K562 (cell line): ENCODE measurements at regions not wholly inside any gene's neighbourhood (a gene's known extent, or its start where the extent isn't known, plus 50 kb on each side); places are given as distances from the start of the nearest gene placed in this dataset.

ENCODE experiments used
- ATAC-seq: fragments of 200-7000 bp; cut with Tn5 transposase; 3 replicates; pipeline ENCODE4 v1.9.1; 2020; ENCODE audit warnings: moderate library complexity
- BruUV-seq: library from RNA; stranded (reverse); fragments of 400-500 nt; replicated peaks from 2 replicates; lab custom pipeline; 2021; lab: Mats Ljungman, UMichigan
- CTCF ChIA-PET: fragments of 300-600 bp; formaldehyde crosslinking; extraction: SDS; loops from one replicate; lab custom pipeline; 2021; ENCODE audit warnings: low intra/inter-chr PET ratio; lab: Yijun Ruan, JAX
- POLR2A ChIA-PET: fragments of 300-600, 350-650 bp; sonication (Branson Sonifier 250); formaldehyde crosslinking; extraction: SDS; loops from one replicate; lab custom pipeline; 2021; ENCODE audit warnings: antibody characterized with exemption, inconsistent platforms; lab: Yijun Ruan, JAX
- DNase-seq, 4 experiments: peaks; one replicate each; pipeline versions ENCODE4 v3.0.0 to v3.0.0-alpha.2; 2011 to 2018; ENCODE audit warnings: low spot score in 3 of 4, mixed read lengths in 3 of 4; ENCODE audit errors: extremely low read depth in 1 of 4
- FAIRE-seq: peaks from 2 replicates; lab custom pipeline; 2011; peaks lifted over from hg19 to GRCh38; lab: Jason Lieb, UNC
- H2AFZ ChIP-seq: 2 replicates; pipeline ENCODE4 v1.6.0; 2011; ENCODE audit warnings: low read depth, low read length, control low read depth, inconsistent platforms
- H3K27ac ChIP-seq: fragments of 200-600 bp; 3 replicates; pipeline ENCODE4 v1.8.0; 2011; ENCODE audit warnings: low read depth, mild to moderate bottlenecking, control low read depth, inconsistent platforms, low read length, moderate library complexity, mixed read lengths; ENCODE audit errors: extremely low read depth
- H3K27me3 ChIP-seq, 2 experiments: fragments of 300-600 bp in 1 of 2; 2 replicates in 1 of 2; 3 replicates in 1 of 2; pipeline versions ENCODE4 v1.6.0 to v1.8.0; 2011; ENCODE audit warnings: inconsistent platforms in 2 of 2, low read length in 2 of 2, mild to moderate bottlenecking in 1 of 2, mixed read lengths in 1 of 2, moderate library complexity in 1 of 2; ENCODE audit not compliant: control insufficient read depth in 2 of 2, insufficient read depth in 2 of 2
- H3K36me3 ChIP-seq: fragments of 300-600 bp; 3 replicates; pipeline ENCODE4 v1.8.0; 2011; ENCODE audit warnings: mild to moderate bottlenecking, low read length, inconsistent platforms; ENCODE audit not compliant: control insufficient read depth, insufficient read depth
- H3K4me1 ChIP-seq, 2 experiments: fragments of 200-600 bp in 1 of 2; replicated peaks in 1 of 2; 2 replicates in 1 of 2; 3 replicates in 1 of 2; pipeline versions ENCODE4 v1.5.1 to v1.8.0; 2011; ENCODE audit warnings: inconsistent platforms in 2 of 2, low read length in 2 of 2, mild to moderate bottlenecking in 1 of 2, mixed read lengths in 1 of 2, moderate library complexity in 1 of 2; ENCODE audit not compliant: control insufficient read depth in 2 of 2, insufficient read depth in 2 of 2
- H3K4me2 ChIP-seq: 2 replicates; pipeline ENCODE4 v1.6.1; 2011; ENCODE audit warnings: low read length, control low read depth, inconsistent platforms, mixed read lengths; ENCODE audit not compliant: insufficient read depth
- H3K4me3 ChIP-seq: fragments of 200-600 bp; sonication (generic), shearing (Covaris generic); 2 replicates; pipeline ENCODE4 v1.5.1; 2016; ENCODE audit warnings: control low read depth, inconsistent platforms
- H3K79me2 ChIP-seq: fragments of 200-600 bp; 3 replicates; pipeline ENCODE4 v1.8.0; 2011; ENCODE audit warnings: low read length, inconsistent platforms; ENCODE audit not compliant: control insufficient read depth, insufficient read depth
- H3K9ac ChIP-seq, 2 experiments: 2 replicates each; pipeline versions ENCODE4 v1.6.0 to v1.6.1; 2011; ENCODE audit warnings: low read depth in 2 of 2, low read length in 2 of 2, control low read depth in 1 of 2, inconsistent platforms in 1 of 2, mild to moderate bottlenecking in 1 of 2, mixed read lengths in 1 of 2; ENCODE audit not compliant: insufficient read depth in 1 of 2
- H3K9me1 ChIP-seq: one replicate; pipeline ENCODE4 v1.6.0; 2011; ENCODE audit warnings: inconsistent platforms, mild to moderate bottlenecking, low read length, moderate library complexity; ENCODE audit not compliant: control insufficient read depth, insufficient read depth
- H3K9me3 ChIP-seq: replicated peaks from 2 replicates; pipeline ENCODE4 v1.5.1; 2011; ENCODE audit warnings: low read depth, low read length, inconsistent platforms; ENCODE audit not compliant: control insufficient read depth, insufficient read depth
- H4K20me1 ChIP-seq: replicated peaks from 2 replicates; pipeline ENCODE4 v1.6.1; 2011; ENCODE audit warnings: low read length, inconsistent platforms, mixed read lengths; ENCODE audit not compliant: control insufficient read depth, insufficient read depth
- DIDO1 ChIP-seq: fragments of 450-650 bp; IDR thresholded peaks from 2 replicates; pipeline ENCODE4 v1.6.1; 2016; ENCODE audit warnings: low read depth, missing biosample characterization, missing genetic modification characterization
- E2F3 ChIP-seq: fragments of 250-450 bp; sonication (Bioruptor Pico); IDR thresholded peaks from 2 replicates; pipeline ENCODE4 v1.4.0; 2020; ENCODE audit warnings: mild to moderate bottlenecking
- FOXM1 ChIP-seq, 2 experiments: fragments of 450-650 bp in 1 of 2; sonication (generic) in 1 of 2; formaldehyde crosslinking in 1 of 2; IDR thresholded peaks; 2 replicates each; pipeline versions ENCODE4 v1.6.1 to v1.9.0; 2017 to 2022; ENCODE audit warnings: low read depth in 2 of 2, mild to moderate bottlenecking in 2 of 2, missing genetic modification reagents in 1 of 2, moderate library complexity in 1 of 2
- KLF16 ChIP-seq: IDR thresholded peaks from 2 replicates; pipeline ENCODE4 v1.6.1; 2016; ENCODE audit warnings: antibody characterized with exemption
- MXI1 ChIP-seq: IDR thresholded peaks from 2 replicates; pipeline ENCODE4 v1.6.1; 2011; ENCODE audit warnings: low read depth, mild to moderate bottlenecking, improper control_type of control experiment, low read length
- NFRKB ChIP-seq: fragments of 450-650 bp; IDR thresholded peaks from 2 replicates; pipeline ENCODE4 v1.6.1; 2016; ENCODE audit warnings: low read depth
- NR1H2 ChIP-seq: sonication (generic); formaldehyde crosslinking; IDR thresholded peaks from 2 replicates; pipeline ENCODE4 v1.4.0; 2020; ENCODE audit warnings: mild to moderate bottlenecking, missing genetic modification reagents
- PHB2 ChIP-seq: fragments of 450-650 bp; IDR thresholded peaks from 2 replicates; pipeline ENCODE4 v1.6.1; 2017; ENCODE audit warnings: low read depth
- PURB ChIP-seq: sonication (generic); formaldehyde crosslinking; IDR thresholded peaks from 2 replicates; pipeline ENCODE4 v1.9.0; 2021; ENCODE audit warnings: low read depth, mild to moderate bottlenecking, missing genetic modification reagents
- RFX7 ChIP-seq: fragments of 250-450 bp; sonication (Bioruptor Pico); IDR thresholded peaks from 2 replicates; pipeline ENCODE4 v1.5.1; 2021; ENCODE audit warnings: mild to moderate bottlenecking
- SETDB1 ChIP-seq: IDR thresholded peaks from one replicate; pipeline ENCODE4 v1.6.1; 2012; ENCODE audit warnings: low read length, control low read depth, inconsistent platforms
- ZNF212 ChIP-seq: fragments of 450-650 bp; formaldehyde crosslinking; IDR thresholded peaks from 2 replicates; pipeline ENCODE4 v1.4.0; 2020; ENCODE audit warnings: mild to moderate bottlenecking
- ZNF347 ChIP-seq: fragments of 450-650 bp; formaldehyde crosslinking; IDR thresholded peaks from 2 replicates; pipeline ENCODE4 v1.4.0; 2020; ENCODE audit warnings: low read depth, mild to moderate bottlenecking, moderate library complexity
- WGBS: fragments of 100-300 bp; shearing (Covaris generic); methylation state at CpG from one replicate; pipeline ENCODE4 v1.1.6; 2016; ENCODE audit warnings: low coverage, mixed read lengths; ENCODE audit not compliant: insufficient coverage; ENCODE audit errors: missing lambda C conversion rate; 5-methylcytosine and 5-hydroxymethylcytosine counted together
- in situ Hi-C: fragments of 300-500 bp; cut with MboI; formaldehyde crosslinking; loops from 4 replicates; pipeline ENCODE4 v1.15.0; 2018; ENCODE audit warnings: inconsistent platforms, mixed read lengths
- intact Hi-C: fragments of 100-400 bp; cut with micrococcal nuclease; formaldehyde crosslinking; loops from 2 replicates; pipeline ENCODE4 v1.14.2; 2022
- TF ChIP-seq, protein P1 (sequence below): fragments of 250-450 bp; sonication (Bioruptor Pico); IDR thresholded peaks from 2 replicates; pipeline ENCODE4 v1.8.0; 2021; ENCODE audit warnings: moderate library complexity, mild to moderate bottlenecking, inconsistent platforms

DNA sequence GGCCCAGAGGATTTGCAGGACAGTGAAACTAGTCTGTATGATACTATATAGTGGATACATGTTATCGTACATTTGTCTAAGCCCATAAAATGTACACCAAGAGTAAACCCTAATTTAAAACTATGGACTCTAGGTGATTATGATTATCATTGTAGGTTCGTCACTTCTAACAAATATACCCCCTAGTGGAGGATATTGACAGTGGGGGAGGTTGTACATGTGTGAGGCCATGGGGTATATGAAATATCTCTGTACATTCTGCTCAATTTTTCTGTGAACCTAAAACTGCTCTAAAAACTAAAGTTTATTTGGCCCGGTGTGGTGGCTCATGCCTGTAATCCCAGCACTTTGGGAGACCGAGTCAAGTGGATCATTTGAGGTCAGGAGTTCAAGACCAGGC lies 81.2 kb upstream of the CAB39 start:
- intact Hi-C loops (no loop called here), in situ Hi-C loops (no loop called here)
- H4K20me1 ChIP-seq: no peaks in the 10 kb centered on the region
- DNase-seq (no peak), ATAC-seq (peak; percentile 59), FAIRE-seq (no peak)
- ChIA-PET POLR2A (no interaction called here), CTCF (no interaction called here)
- no peak overlapping the region for H3K4me3 ChIP-seq
- peak overlapping the region; percentile 55; the same call in 1 of the 2 replicates for H2AFZ ChIP-seq
- H3K9me3 ChIP-seq: no peaks in the 10 kb centered on the region
- WGBS: 67% methylated on average over 4 of the region's 4 CpGs
- no peaks in the 10 kb centered on the region for H3K79me2 ChIP-seq
- H3K4me1 ChIP-seq: peaks cover 0 to 7% of the 10 kb centered on the region in 2 experiments; a peak in 3 of 5 replicates
- H3K27ac ChIP-seq: no peak overlapping the region
- no TSS peak for BruUV-seq
- H3K27me3 ChIP-seq: no peaks in the 10 kb centered on the region
- no peak overlapping the region for H3K9ac ChIP-seq
- H3K36me3 ChIP-seq: no peaks in the 10 kb centered on the region
- no peak overlapping the region for H3K4me2 ChIP-seq
- TF ChIP-seq ZNF347: no peak
- TF ChIP-seq ZNF212: no peak
- TF ChIP-seq KLF16: no peak
- TF ChIP-seq SETDB1: no peak
- TF ChIP-seq NR1H2 (CRISPR knock-in tag): no peak
- no peak for TF ChIP-seq PURB
- no peak for TF ChIP-seq PHB2
- TF ChIP-seq NFRKB: no peak
- TF ChIP-seq RFX7 (CRISPR knock-in tag): no peak
- no peak for TF ChIP-seq DIDO1
- TF ChIP-seq FOXM1 (IDR thresholded peaks at IDR 0.05; ENCODE audit: low read depth): no peak
- TF ChIP-seq FOXM1 (CRISPR knock-in tag; IDR thresholded peaks at IDR 0.05; ENCODE audit: low read depth): no peak
- TF ChIP-seq E2F3 (CRISPR knock-in tag): no peak
- TF ChIP-seq MXI1: no peak
- TF ChIP-seq, protein P1, sequence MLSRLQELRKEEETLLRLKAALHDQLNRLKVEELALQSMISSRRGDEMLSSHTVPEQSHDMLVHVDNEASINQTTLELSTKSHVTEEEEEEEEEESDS (CRISPR knock-in tag): no peak
- no peaks in the 10 kb centered on the region for H3K9me1 ChIP-seq
